Tibial nerve (tissue), 4 donors: ENCODE measurements at regions not wholly inside any gene's neighbourhood (a gene's known extent, or its start where the extent isn't known, plus 50 kb on each side); places are given as distances from the start of the nearest gene placed in this dataset.

Experiments used
- DNase-seq, 2 donors: peaks; one replicate each; pipeline ENCODE4 v3.0.0-alpha.2; 2019; ENCODE audit warnings: low spot score in 2 of 2
- H3K27ac ChIP-seq, 4 donors: fragments of 200-600 bp; sonication (generic) in 3 of 4; one replicate each; pipeline ENCODE4 v1.5.1; 2017 to 2019; ENCODE audit warnings: mild to moderate bottlenecking in 1 of 4
- H3K27me3 ChIP-seq, 2 donors: fragments of 200-600 bp; sonication (generic) in 1 of 2; one replicate each; pipeline versions ENCODE4 v1.5.1 to v1.6.0; 2017 to 2019
- H3K36me3 ChIP-seq, 3 donors: fragments of 200-600 bp; sonication (generic); one replicate each; pipeline ENCODE4 v1.5.1; 2018 to 2019
- H3K4me1 ChIP-seq, 4 donors: fragments of 200-600 bp; sonication (generic) in 3 of 4; one replicate each; pipeline ENCODE4 v1.5.1; 2017 to 2019
- H3K4me3 ChIP-seq, 4 donors: fragments of 200-600 bp; sonication (generic) in 3 of 4; one replicate each; pipeline ENCODE4 v1.5.1; 2017 to 2019; ENCODE audit warnings: mild to moderate bottlenecking in 1 of 4, moderate library complexity in 1 of 4
- H3K9me3 ChIP-seq, 4 donors: fragments of 200-600 bp; sonication (generic) in 3 of 4; one replicate each; pipeline ENCODE4 v1.5.1; 2017 to 2019
- EP300 ChIP-seq, 2 donors: sonication (generic); formaldehyde crosslinking; IDR thresholded peaks; one replicate each; pipeline ENCODE4 v1.6.1; 2017; ENCODE audit warnings: antibody characterized with exemption in 2 of 2, mild to moderate bottlenecking in 1 of 2
- POLR2A ChIP-seq, 2 donors: fragments of 450-650 bp; IDR thresholded peaks; one replicate each; pipeline ENCODE4 v1.6.1; 2017; ENCODE audit warnings: antibody characterized with exemption in 2 of 2, mild to moderate bottlenecking in 2 of 2, moderate library complexity in 2 of 2
- WGBS, 2 donors: methylation state at CpG; one replicate each; pipeline ENCODE4 v1.1.5; 2018; 5-methylcytosine and 5-hydroxymethylcytosine counted together
- TF ChIP-seq, protein P1 (sequence below), 5 experiments: fragments of 200-600 bp in 3 of 5; fragments of 450-650 bp in 2 of 5; sonication (generic) in 3 of 5; IDR thresholded peaks; one replicate each; pipeline ENCODE4 v1.5.1; 2016 to 2019; ENCODE audit warnings: antibody characterized with exemption in 5 of 5, mild to moderate bottlenecking in 3 of 5, moderate library complexity in 2 of 5

DNA sequence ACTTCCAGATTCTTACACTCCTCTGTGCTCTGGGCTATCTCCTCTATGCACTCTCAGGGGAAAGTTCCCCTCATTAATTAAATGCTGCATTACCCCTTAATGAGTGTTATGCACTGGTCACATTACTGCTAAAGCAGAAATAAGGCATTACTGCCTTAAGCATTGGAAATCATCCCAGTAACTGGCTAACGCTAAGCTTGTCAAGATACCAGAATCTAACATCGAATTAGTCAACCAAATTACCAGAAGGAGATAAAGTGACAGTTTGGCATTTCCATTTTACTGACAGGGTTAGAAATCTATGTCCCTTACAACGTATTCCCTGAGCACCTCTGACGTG is 69.5 kb upstream of the FAM169A start:
- Histone ChIP-seq H3K4me3 (no peak overlapping the region), H3K27me3 (no peaks in the 10 kb centered on the region), H3K9me3 (no peaks in the 10 kb centered on the region), H3K27ac (no peak overlapping the region), H3K4me1 (peaks cover 0 to 5% (median 0%) of the 10 kb centered on the region in 4 donors), H3K36me3 (no peaks in the 10 kb centered on the region)
- DNase-seq, result no peak
- TF ChIP-seq EP300 (IDR thresholded peaks at IDR 0.05), result no peak
- TF ChIP-seq, protein P1, sequence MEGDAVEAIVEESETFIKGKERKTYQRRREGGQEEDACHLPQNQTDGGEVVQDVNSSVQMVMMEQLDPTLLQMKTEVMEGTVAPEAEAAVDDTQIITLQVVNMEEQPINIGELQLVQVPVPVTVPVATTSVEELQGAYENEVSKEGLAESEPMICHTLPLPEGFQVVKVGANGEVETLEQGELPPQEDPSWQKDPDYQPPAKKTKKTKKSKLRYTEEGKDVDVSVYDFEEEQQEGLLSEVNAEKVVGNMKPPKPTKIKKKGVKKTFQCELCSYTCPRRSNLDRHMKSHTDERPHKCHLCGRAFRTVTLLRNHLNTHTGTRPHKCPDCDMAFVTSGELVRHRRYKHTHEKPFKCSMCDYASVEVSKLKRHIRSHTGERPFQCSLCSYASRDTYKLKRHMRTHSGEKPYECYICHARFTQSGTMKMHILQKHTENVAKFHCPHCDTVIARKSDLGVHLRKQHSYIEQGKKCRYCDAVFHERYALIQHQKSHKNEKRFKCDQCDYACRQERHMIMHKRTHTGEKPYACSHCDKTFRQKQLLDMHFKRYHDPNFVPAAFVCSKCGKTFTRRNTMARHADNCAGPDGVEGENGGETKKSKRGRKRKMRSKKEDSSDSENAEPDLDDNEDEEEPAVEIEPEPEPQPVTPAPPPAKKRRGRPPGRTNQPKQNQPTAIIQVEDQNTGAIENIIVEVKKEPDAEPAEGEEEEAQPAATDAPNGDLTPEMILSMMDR (IDR thresholded peaks at IDR 0.05), result no peak
- no peak for TF ChIP-seq POLR2A (IDR thresholded peaks at IDR 0.05)
- WGBS, 2 donors, result 43 to 52% methylated on average over 4 of the region's 4 CpGs

DNA sequence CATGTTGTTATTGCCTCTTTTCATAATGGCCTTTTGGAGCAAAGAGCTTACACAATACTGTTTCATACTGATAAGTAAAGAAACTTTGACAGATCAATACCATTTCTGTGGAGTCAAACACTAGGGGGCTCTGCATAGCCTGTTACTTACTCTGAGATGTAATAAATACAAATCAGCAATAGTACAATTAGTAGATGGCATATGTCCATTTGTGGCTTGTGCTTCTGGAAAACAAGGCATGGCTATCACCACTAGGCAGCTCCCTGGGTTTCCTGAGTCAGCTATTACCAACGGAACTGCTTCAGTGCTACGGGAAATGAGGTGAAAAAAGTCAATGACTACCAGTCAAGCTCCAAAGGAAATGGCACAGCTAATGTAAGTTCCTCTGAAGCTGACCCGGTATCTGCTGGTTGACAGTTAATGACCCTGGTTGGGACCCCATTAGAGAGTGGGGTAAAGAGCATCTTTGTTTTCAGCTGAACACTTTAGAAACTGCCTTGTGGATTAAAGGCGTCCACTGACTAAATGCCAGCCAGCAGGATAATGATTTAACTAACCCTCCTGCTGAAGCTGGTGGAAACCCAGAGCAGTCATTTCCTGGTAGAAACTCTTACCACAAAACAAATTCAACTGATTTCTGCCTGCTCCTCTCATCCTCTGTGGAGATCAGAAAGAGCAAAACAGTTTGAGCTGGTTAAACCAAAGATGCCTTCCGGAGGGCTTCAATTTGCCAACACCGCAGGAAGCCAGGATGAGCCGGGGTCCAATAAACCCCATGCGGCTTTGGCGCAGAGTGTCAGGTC is 69.0 kb upstream of the FAM169A start:
- peaks cover 0 to 5% (median 0%) of the 10 kb centered on the region in 4 donors for H3K4me1 ChIP-seq
- H3K27me3 ChIP-seq, result no peaks in the 10 kb centered on the region
- no peak overlapping the region for H3K27ac ChIP-seq
- no peaks in the 10 kb centered on the region for H3K9me3 ChIP-seq
- 12 to 18% methylated on average over 9 of the region's 9 CpGs for WGBS, 2 donors
- no peak overlapping the region for H3K4me3 ChIP-seq
- TF ChIP-seq POLR2A (IDR thresholded peaks at IDR 0.05) (no peak), EP300 (IDR thresholded peaks at IDR 0.05) (peak in 1 of 2 donors; percentile 45)
- H3K36me3 ChIP-seq, result no peaks in the 10 kb centered on the region
- DNase-seq, result peak in 1 of 2 donors; percentile 9

DNA sequence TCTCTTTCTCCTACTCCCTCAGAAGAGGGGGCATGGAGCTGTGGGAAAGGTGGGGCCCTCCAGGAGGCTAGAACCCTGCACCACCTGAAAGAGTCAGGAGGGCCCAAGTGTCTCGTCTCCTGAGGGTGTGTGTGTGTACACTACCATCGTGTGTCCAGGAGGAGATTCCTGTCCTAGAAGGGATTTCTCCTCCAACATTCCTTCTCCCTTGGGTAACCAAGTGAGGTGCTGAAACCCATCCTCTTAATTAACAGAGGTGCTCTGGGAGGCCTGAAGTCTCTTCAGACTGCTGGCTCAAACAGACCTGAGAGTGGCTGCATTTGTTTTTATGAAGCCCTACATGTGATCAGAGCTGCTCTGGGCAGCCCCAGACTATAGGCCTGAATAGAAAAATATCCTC is 61.1 kb upstream of the FAM169A start:
- H3K9me3 ChIP-seq, result no peaks in the 10 kb centered on the region
- no peak overlapping the region for H3K27ac ChIP-seq
- no peak for DNase-seq
- no peaks in the 10 kb centered on the region for H3K4me1 ChIP-seq
- TF ChIP-seq POLR2A (IDR thresholded peaks at IDR 0.05), result no peak
- TF ChIP-seq, protein P1 (IDR thresholded peaks at IDR 0.05), result no peak
- H3K36me3 ChIP-seq, result no peaks in the 10 kb centered on the region
- WGBS, 2 donors, result 67 to 75% methylated on average over 2 of the region's 2 CpGs
- H3K27me3 ChIP-seq, result no peaks in the 10 kb centered on the region
- no peak overlapping the region for H3K4me3 ChIP-seq

DNA sequence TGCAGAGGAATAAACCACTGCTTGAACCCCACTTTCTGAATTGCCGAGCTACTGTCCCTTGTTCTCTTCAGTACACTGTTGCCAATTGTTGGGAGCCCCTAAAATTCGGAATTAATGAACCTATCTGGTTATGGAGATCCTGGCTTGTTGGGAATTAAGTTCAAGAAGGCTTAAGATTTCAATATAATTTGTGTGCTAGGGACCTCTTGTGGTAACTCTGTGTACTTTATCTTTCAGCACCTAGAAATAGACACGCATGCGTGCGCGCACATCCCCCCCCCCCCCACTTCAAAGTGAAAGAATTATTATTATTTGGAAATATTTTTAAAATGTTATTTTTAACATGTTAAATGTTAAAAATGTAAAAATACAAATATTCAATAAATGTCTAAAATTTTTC is 53.3 kb upstream of the FAM169A start:
- no peak for DNase-seq

DNA sequence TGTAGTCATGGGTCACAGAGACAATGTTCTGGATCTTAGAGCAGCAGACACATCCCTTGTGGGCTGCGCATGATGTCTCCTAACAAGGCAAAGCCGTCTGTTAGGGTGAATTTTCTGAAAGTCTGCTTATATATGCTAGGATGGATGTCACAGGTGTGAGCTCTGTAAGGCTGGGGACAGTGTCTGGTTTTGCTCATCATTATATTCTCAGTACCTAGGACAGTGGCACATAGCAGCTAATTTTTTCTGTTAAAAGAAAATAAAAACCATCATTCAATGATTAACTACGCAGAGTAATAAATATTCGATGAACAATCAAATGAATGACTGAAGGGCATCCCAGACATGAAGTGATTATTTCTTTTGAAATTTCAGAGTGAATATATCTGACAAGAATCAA is 52.9 kb upstream of the FAM169A start:
- H3K4me1 ChIP-seq, result no peaks in the 10 kb centered on the region
- WGBS, 2 donors, result 74 to 77% methylated on average over 4 of the region's 4 CpGs
- no peak for DNase-seq
- H3K27ac ChIP-seq, result no peak overlapping the region
- H3K4me3 ChIP-seq, result no peak overlapping the region
- no peaks in the 10 kb centered on the region for H3K27me3 ChIP-seq
- TF ChIP-seq POLR2A (IDR thresholded peaks at IDR 0.05) (no peak), EP300 (IDR thresholded peaks at IDR 0.05) (no peak)
- TF ChIP-seq, protein P1 (IDR thresholded peaks at IDR 0.05), result no peak
- no peaks in the 10 kb centered on the region for H3K36me3 ChIP-seq
- H3K9me3 ChIP-seq, result no peaks in the 10 kb centered on the region

More for the DNA sequence above, 53.3 kb upstream of the FAM169A start:
- Histone ChIP-seq H3K27me3 (no peaks in the 10 kb centered on the region), H3K4me3 (no peak overlapping the region), H3K4me1 (no peaks in the 10 kb centered on the region), H3K27ac (no peak overlapping the region), H3K36me3 (no peaks in the 10 kb centered on the region), H3K9me3 (no peaks in the 10 kb centered on the region)
- TF ChIP-seq EP300 (IDR thresholded peaks at IDR 0.05) (no peak), POLR2A (IDR thresholded peaks at IDR 0.05) (no peak)
- TF ChIP-seq, protein P1 (IDR thresholded peaks at IDR 0.05), result peak; percentile 36 to 61 (median 51)
- 5 to 10% methylated on average over 6 of the region's 6 CpGs for WGBS, 2 donors
